Neural progenitor cell (in vitro differentiated cells): ENCODE measurements at regions not wholly inside any gene's neighbourhood (a gene's known extent, or its start where the extent isn't known, plus 50 kb on each side); places are given as distances from the start of the nearest gene placed in this dataset.

Source experiments
- DNase-seq: peaks from one replicate; pipeline ENCODE4 v3.0.0-alpha.2; 2016; ENCODE audit warnings: low spot score
- H2AFZ ChIP-seq: fragments of 200-600 bp; sonication (generic); replicated peaks from 2 replicates; pipeline ENCODE4 v1.6.1; 2016; ENCODE audit warnings: antibody characterized with exemption
- H3F3A ChIP-seq: fragments of 200-600 bp; sonication (generic); 2 replicates; pipeline ENCODE4 v1.6.1; 2016; ENCODE audit warnings: antibody characterized with exemption, low read depth
- H3K27ac ChIP-seq: fragments of 200-600 bp; sonication (generic); 2 replicates; pipeline ENCODE4 v1.5.1; 2016; ENCODE audit warnings: mild to moderate bottlenecking
- H3K27me3 ChIP-seq: fragments of 200-600 bp; sonication (generic); 2 replicates; pipeline ENCODE4 v1.6.1; 2016; ENCODE audit warnings: mild to moderate bottlenecking, moderate library complexity
- H3K36me3 ChIP-seq: fragments of 200-600 bp; sonication (generic); 2 replicates; pipeline ENCODE4 v1.5.1; 2016
- H3K4me1 ChIP-seq: fragments of 200-600 bp; sonication (generic); 2 replicates; pipeline ENCODE4 v1.6.1; 2016; ENCODE audit warnings: mixed run types
- H3K4me2 ChIP-seq: fragments of 200-600 bp; sonication (generic); 2 replicates; pipeline ENCODE4 v1.6.1; 2016
- H3K4me3 ChIP-seq: fragments of 200-600 bp; sonication (generic); 2 replicates; pipeline ENCODE4 v1.5.1; 2016
- H3K79me2 ChIP-seq: fragments of 200-600 bp; sonication (generic); 2 replicates; pipeline ENCODE4 v1.6.1; 2016; ENCODE audit warnings: low read depth
- H3K9ac ChIP-seq: fragments of 200-600 bp; sonication (generic); 2 replicates; pipeline ENCODE4 v1.6.1; 2016
- H3K9me3 ChIP-seq: fragments of 200-600 bp; sonication (generic); 2 replicates; pipeline ENCODE4 v1.5.1; 2016; ENCODE audit warnings: low read depth
- H4K20me1 ChIP-seq: fragments of 200-600 bp; sonication (generic); 2 replicates; pipeline ENCODE4 v1.6.1; 2016; ENCODE audit warnings: low read depth
- H3K27ac Mint-ChIP-seq: 3 replicates; pipeline ENCODE4 v1.8.0; 2021; ENCODE audit warnings: mixed read lengths
- H3K27me3 Mint-ChIP-seq: 2 replicates; pipeline ENCODE4 v1.8.0; 2022; ENCODE audit warnings: low read depth, mild to moderate bottlenecking, inconsistent platforms, moderate library complexity, mixed read lengths; ENCODE audit not compliant: insufficient read depth
- H3K36me3 Mint-ChIP-seq: 3 replicates; pipeline ENCODE4 v1.8.0; 2021; ENCODE audit warnings: mixed read lengths
- H3K4me1 Mint-ChIP-seq: 3 replicates; pipeline ENCODE4 v1.8.0; 2021; ENCODE audit warnings: mixed read lengths
- H3K4me3 Mint-ChIP-seq: 3 replicates; pipeline ENCODE4 v1.8.0; 2021; ENCODE audit warnings: mild to moderate bottlenecking, moderate library complexity, mixed read lengths
- H3K9me3 Mint-ChIP-seq: 3 replicates; pipeline ENCODE4 v1.8.0; 2020; ENCODE audit warnings: mixed read lengths
- EZH2 ChIP-seq: fragments of 200-600 bp; sonication (generic); IDR thresholded peaks from 2 replicates; pipeline ENCODE4 v1.6.1; 2017; ENCODE audit warnings: antibody characterized with exemption, mild to moderate bottlenecking, moderate library complexity
- EZH2phosphoT487 ChIP-seq: fragments of 200-600 bp; sonication (generic); IDR thresholded peaks from 2 replicates; pipeline ENCODE4 v1.6.1; 2017; ENCODE audit warnings: antibody characterized with exemption
- TF ChIP-seq, protein P1 (sequence below): fragments of 200-600 bp; sonication (generic); IDR thresholded peaks from 2 replicates; pipeline ENCODE4 v1.5.1; 2017; ENCODE audit warnings: antibody characterized with exemption, mild to moderate bottlenecking

DNA sequence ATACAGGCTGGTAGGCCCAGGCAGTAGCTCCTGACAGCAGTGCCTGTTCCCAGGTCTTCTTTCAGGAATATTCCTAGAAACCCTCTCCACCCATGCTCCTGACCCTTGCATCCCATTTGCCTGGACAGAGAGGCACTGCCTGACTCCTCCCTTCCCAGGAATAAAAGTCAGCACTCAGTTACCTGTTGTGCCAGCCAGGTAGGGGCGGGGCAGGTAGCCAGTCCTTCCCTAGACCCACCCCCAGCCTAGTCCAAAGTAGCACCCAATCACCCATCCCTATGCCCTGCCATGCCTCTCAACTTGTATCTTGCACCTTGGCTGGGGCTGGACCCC is 129.9 kb downstream of the MRPL14 start:
- Histone ChIP-seq H3K36me3 (no peaks in the 10 kb centered on the region), H4K20me1 (no peaks in the 10 kb centered on the region), H3K27ac (no peak overlapping the region), H3K79me2 (no peaks in the 10 kb centered on the region), H3K4me3 (no peak overlapping the region), H3K9ac (no peak overlapping the region), H3K27me3 (no peaks in the 10 kb centered on the region), H3K4me1 (peaks cover 17% of the 10 kb centered on the region), H3K9me3 (no peaks in the 10 kb centered on the region), H3K4me2 (no peak overlapping the region), H3F3A (peaks cover 8% of the 10 kb centered on the region), H2AFZ (no peak overlapping the region)
- Mint-ChIP-seq H3K27me3 (peaks cover 11% of the 10 kb centered on the region), H3K4me1 (peaks cover 40% of the 10 kb centered on the region), H3K36me3 (peaks cover 7% of the 10 kb centered on the region), H3K9me3 (peaks cover 8% of the 10 kb centered on the region), H3K4me3 (no peak overlapping the region), H3K27ac (peak overlapping the region; percentile 47)
- no peak for TF ChIP-seq EZH2
- TF ChIP-seq, protein P1, sequence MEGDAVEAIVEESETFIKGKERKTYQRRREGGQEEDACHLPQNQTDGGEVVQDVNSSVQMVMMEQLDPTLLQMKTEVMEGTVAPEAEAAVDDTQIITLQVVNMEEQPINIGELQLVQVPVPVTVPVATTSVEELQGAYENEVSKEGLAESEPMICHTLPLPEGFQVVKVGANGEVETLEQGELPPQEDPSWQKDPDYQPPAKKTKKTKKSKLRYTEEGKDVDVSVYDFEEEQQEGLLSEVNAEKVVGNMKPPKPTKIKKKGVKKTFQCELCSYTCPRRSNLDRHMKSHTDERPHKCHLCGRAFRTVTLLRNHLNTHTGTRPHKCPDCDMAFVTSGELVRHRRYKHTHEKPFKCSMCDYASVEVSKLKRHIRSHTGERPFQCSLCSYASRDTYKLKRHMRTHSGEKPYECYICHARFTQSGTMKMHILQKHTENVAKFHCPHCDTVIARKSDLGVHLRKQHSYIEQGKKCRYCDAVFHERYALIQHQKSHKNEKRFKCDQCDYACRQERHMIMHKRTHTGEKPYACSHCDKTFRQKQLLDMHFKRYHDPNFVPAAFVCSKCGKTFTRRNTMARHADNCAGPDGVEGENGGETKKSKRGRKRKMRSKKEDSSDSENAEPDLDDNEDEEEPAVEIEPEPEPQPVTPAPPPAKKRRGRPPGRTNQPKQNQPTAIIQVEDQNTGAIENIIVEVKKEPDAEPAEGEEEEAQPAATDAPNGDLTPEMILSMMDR: no peak
- TF ChIP-seq EZH2phosphoT487: no peak
- no peak for DNase-seq

DNA sequence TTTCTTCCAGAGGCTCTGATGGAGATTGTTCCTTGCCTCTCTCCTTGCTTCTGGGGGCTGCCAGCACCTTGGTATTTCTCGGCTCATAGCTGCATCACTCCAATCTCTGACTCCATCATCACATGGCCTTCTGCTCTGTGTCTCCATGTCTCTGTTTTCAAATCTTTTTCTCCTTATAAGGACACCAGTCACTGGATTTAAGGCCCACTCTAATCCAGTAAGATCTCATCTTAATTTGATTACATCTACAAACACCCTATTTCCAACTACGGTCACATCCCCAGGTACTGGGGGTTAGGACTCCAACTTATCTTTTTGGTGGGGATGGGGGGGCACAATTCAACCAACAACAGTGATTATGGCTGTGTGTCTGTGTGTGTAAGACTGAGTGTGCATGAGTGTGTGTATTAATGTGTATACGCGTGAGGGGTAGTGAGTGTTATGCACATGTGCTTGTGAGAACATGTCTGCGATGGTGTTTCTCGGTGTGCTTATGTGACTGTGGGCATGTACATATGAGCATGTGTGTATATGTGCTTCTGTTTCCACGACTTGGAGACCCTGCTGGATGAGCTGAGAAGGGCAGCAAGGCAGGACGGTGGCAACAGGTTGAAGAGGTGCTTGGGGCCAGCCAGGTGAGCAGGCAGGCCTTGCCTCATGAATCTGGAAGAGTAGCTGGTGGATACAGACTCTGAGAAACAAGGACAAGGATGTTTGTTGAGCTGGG is 130.5 kb downstream of the MRPL14 start:
- Mint-ChIP-seq H3K9me3 (peaks cover 8% of the 10 kb centered on the region), H3K4me3 (no peak overlapping the region), H3K27me3 (peaks cover 14% of the 10 kb centered on the region), H3K4me1 (peaks cover 44% of the 10 kb centered on the region), H3K27ac (peak overlapping the region; percentile 12), H3K36me3 (peaks cover 7% of the 10 kb centered on the region)
- no peak overlapping the region for H2AFZ ChIP-seq
- H3K27me3 ChIP-seq: no peaks in the 10 kb centered on the region
- peaks cover 4% of the 10 kb centered on the region for H3F3A ChIP-seq
- no peaks in the 10 kb centered on the region for H3K79me2 ChIP-seq
- no peaks in the 10 kb centered on the region for H3K9me3 ChIP-seq
- no peak overlapping the region for H3K9ac ChIP-seq
- no peak overlapping the region for H3K4me3 ChIP-seq
- no peak for DNase-seq
- no peak overlapping the region for H3K27ac ChIP-seq
- no peaks in the 10 kb centered on the region for H3K36me3 ChIP-seq
- H3K4me1 ChIP-seq: peaks cover 15% of the 10 kb centered on the region
- no peak overlapping the region for H3K4me2 ChIP-seq
- no peaks in the 10 kb centered on the region for H4K20me1 ChIP-seq
- TF ChIP-seq EZH2phosphoT487: no peak
- TF ChIP-seq EZH2: no peak
- TF ChIP-seq, protein P1: no peak

DNA sequence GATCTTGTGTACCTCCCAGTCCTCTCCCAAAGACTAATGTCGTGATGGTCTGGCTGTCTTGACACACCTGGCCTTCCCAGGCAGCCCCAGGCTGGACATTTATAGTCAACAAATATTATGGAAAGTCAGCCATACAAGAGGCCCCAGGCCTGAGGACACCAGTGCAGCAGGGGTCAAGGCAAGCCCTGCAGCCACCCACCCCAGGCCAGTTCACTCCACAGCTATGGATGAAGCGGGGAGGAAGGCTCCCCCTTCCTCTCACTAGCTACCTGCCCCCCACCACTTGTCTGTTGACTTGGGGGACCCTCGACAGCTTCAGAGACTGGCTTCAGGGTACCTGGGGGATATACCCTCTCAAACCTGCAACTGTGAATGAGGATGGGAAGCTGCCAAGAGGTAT is 132.1 kb downstream of the MRPL14 start:
- Mint-ChIP-seq H3K36me3 (peaks cover 7% of the 10 kb centered on the region), H3K4me3 (no peak overlapping the region), H3K27me3 (peaks cover 12% of the 10 kb centered on the region), H3K27ac (no peak overlapping the region), H3K4me1 (peaks cover 43% of the 10 kb centered on the region), H3K9me3 (peaks cover 8% of the 10 kb centered on the region)
- no peaks in the 10 kb centered on the region for H3K79me2 ChIP-seq
- H4K20me1 ChIP-seq: no peaks in the 10 kb centered on the region
- H3K4me3 ChIP-seq: no peak overlapping the region
- H3K27ac ChIP-seq: no peak overlapping the region
- H3K4me2 ChIP-seq: no peak overlapping the region
- no peaks in the 10 kb centered on the region for H3K4me1 ChIP-seq
- TF ChIP-seq EZH2phosphoT487 (no peak), EZH2 (no peak)
- TF ChIP-seq, protein P1: no peak
- H3K9me3 ChIP-seq: no peaks in the 10 kb centered on the region
- DNase-seq: no peak
- H2AFZ ChIP-seq: no peak overlapping the region
- no peaks in the 10 kb centered on the region for H3F3A ChIP-seq
- no peak overlapping the region for H3K9ac ChIP-seq
- no peaks in the 10 kb centered on the region for H3K36me3 ChIP-seq
- no peaks in the 10 kb centered on the region for H3K27me3 ChIP-seq
